NCI-H524 treated with DMSO at 0.1 percent for 48 hours (cell line): ENCODE measurements at regions not wholly inside any gene's neighbourhood (a gene's known extent, or its start where the extent isn't known, plus 50 kb on each side); places are given as distances from the start of the nearest gene placed in this dataset.

Experiments
- DNase-seq: peaks from one replicate; lab custom pipeline; 2025; lab: John Stamatoyannopoulos, UW

- DNase-seq = no peak
These were observed 71.3 kb upstream of the BDNF start for GRCh38 chr11:27771516-27771915.

DNA sequence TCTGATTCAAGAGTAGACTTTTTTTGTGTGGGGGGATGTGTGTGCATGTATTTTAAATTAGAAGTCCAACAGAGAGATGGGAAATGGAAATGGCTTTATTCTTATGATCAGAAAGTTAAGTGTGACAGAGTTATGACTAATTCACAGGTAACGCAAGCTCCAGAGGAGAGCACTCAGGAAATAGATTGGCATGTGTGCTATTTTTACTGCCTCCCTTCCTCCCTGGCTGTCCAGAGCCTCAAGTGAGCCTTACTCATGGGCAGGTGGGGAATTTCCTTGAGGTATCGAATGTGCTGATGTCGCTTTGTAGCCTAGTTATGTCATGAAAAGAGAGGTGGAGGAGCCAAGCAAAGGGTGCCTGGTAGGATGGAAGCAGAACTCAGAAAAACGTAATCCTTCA, 70.3 kb upstream of the BDNF start:
- DNase-seq = no peak

GRCh38 chr11:27763736-27764135, 63.5 kb upstream of the BDNF start:
- no peak for DNase-seq

- DNase-seq = no peak
These were observed 61.1 kb upstream of the BDNF start for GRCh38 chr11:27761356-27761755.

- no peak for DNase-seq
These were observed 57.7 kb upstream of the BDNF start for GRCh38 chr11:27757953-27758352.

DNA sequence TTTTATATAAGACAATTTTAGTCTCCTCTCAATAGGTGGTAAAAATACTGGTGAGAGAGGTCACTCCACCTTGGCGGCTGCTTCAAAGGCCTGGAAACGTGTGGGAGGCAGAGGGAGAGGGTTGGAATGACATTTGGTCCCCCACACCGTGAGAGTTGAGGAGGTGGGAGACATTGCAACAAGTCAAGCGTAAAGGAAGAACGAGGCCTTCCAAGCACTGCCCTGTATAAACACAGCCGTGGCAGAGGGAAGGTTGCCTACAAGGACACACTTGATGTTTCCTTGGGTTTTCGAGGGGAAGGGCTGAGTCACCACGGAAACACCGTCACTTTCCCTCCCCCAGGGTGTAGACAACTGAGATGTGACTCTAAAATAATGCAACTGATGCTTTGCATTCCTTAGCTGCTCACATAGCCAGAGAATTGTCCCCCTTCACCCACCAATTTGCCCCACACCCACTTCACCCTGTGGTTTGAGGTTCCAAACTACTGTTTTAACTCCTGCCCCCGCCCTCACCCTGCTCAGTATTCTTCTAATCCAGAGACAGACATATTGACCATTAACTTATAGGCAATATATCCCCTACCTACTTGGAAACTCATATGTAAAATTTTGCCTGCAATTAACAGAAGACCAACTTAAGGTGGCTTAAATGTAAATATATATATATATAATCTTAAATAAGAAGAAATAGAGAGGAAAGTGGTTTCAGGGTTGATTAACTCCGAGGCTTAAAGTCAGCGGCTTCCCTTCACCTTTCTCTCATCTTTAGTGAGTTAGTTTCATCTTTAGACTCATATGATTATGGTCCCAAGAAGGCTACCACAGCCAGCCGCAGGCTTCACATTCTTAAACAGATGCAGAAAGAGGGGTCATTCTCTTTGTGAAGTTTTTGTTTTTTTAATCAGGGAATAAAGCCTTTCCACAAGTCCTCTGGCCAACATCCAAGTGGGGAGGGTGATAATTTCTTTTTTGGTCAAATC, 54.1 kb upstream of the BDNF start:
- DNase-seq = no peak
